Posterior vena cava (tissue), 2 donors: ENCODE measurements at regions not wholly inside any gene's neighbourhood (a gene's known extent, or its start where the extent isn't known, plus 50 kb on each side); places are given as distances from the start of the nearest gene placed in this dataset.

Source experiments
- DNase-seq: peaks from one replicate; pipeline ENCODE4 v3.0.0-alpha.2; 2020; ENCODE audit warnings: low spot score
- intact Hi-C, 2 donors: fragments of 100-400 bp; cut with DNase I; formaldehyde crosslinking; loops; one replicate each; pipeline versions ENCODE4 v1.14.1 to v1.14.2; 2022 to 2023
- donor health status: DM: yes; HTN: yes; CAD: no.
- donor health status: DM: yes; HTN: yes; CAD: no.

GRCh38 chr3:55305696-55306485, 181.2 kb downstream of the WNT5A start:
- intact Hi-C loops: no loop called here
- peak; percentile 80 for DNase-seq

- intact Hi-C loops: no loop called here
- no peak for DNase-seq
These were observed 186.4 kb downstream of the WNT5A start for GRCh38 chr3:55300701-55301100.

GRCh38 chr3:55297706-55298105, 189.4 kb downstream of the WNT5A start:
- no peak for DNase-seq
- intact Hi-C loops: no loop called here

GRCh38 chr3:55297245-55297644, 189.9 kb downstream of the WNT5A start:
- intact Hi-C loops: no loop called here
- DNase-seq: no peak

GRCh38 chr3:55296791-55297190, 190.3 kb downstream of the WNT5A start:
- intact Hi-C loops: no loop called here
- DNase-seq: no peak

- no peak for DNase-seq
- intact Hi-C loops: no loop called here
These were observed 191.1 kb downstream of the WNT5A start for GRCh38 chr3:55296030-55296429.

GRCh38 chr3:55294557-55294956, 192.5 kb downstream of the WNT5A start:
- no peak for DNase-seq
- intact Hi-C loops: no loop called here

- DNase-seq: no peak
- intact Hi-C loops: no loop called here
These were observed 194.7 kb downstream of the WNT5A start for GRCh38 chr3:55292360-55292759.

GRCh38 chr3:55288657-55289056, 198.4 kb downstream of the WNT5A start:
- intact Hi-C loops: no loop called here
- no peak for DNase-seq

GRCh38 chr3:55286693-55287092, 200.4 kb downstream of the WNT5A start:
- no peak for DNase-seq
- intact Hi-C loops: no loop called here

GRCh38 chr3:55285156-55285555, 201.9 kb downstream of the WNT5A start:
- DNase-seq: no peak
- intact Hi-C loops: no loop called here

GRCh38 chr3:55283441-55283925, 203.6 kb downstream of the WNT5A start:
- no peak for DNase-seq
- intact Hi-C loops: no loop called here

- no peak for DNase-seq
- intact Hi-C loops: no loop called here
These were observed 204.1 kb downstream of the WNT5A start for GRCh38 chr3:55282994-55283393.

- no peak for DNase-seq
- intact Hi-C loops: no loop called here
These were observed 215.0 kb downstream of the WNT5A start for GRCh38 chr3:55272031-55272645.

GRCh38 chr3:55271549-55271948, 215.6 kb downstream of the WNT5A start:
- intact Hi-C loops: no loop called here
- no peak for DNase-seq

GRCh38 chr3:55270976-55271375, 216.1 kb downstream of the WNT5A start:
- DNase-seq: no peak
- intact Hi-C loops: no loop called here

- intact Hi-C loops: no loop called here
- no peak for DNase-seq
These were observed 217.5 kb downstream of the WNT5A start for GRCh38 chr3:55269636-55270035.

- intact Hi-C loops: no loop called here
These were observed 218.0 kb downstream of the WNT5A start for GRCh38 chr3:55269096-55269495.

GRCh38 chr3:55267206-55267930, 219.7 kb downstream of the WNT5A start:
- intact Hi-C loops: no loop called here
- DNase-seq: no peak

More at GRCh38 chr3:55269096-55269495, 218.0 kb downstream of the WNT5A start:
- no peak for DNase-seq

GRCh38 chr3:55264919-55265318, 222.2 kb downstream of the WNT5A start:
- DNase-seq: no peak
- intact Hi-C loops: no loop called here
